HEK293T (cell line): ENCODE measurements at regions not wholly inside any gene's neighbourhood (a gene's known extent, or its start where the extent isn't known, plus 50 kb on each side); places are given as distances from the start of the nearest gene placed in this dataset.

Experiments used
- CTCF ChIA-PET: fragments of 350-600 bp; formaldehyde crosslinking; extraction: SDS; loops from one replicate; lab custom pipeline; 2021; ENCODE audit warnings: antibody characterized with exemption, inconsistent platforms; lab: Yijun Ruan, JAX
- POLR2A ChIA-PET: fragments of 350-600 bp; formaldehyde crosslinking; extraction: SDS; loops from one replicate; lab custom pipeline; 2020; ENCODE audit warnings: antibody characterized with exemption, inconsistent platforms; lab: Yijun Ruan, JAX
- DNase-seq: peaks from one replicate; pipeline ENCODE4 v3.0.0; 2012; ENCODE audit warnings: mixed read lengths; ENCODE audit errors: extremely low spot score
- ARNT ChIP-seq: fragments of 450-650 bp; IDR thresholded peaks from 2 replicates; pipeline ENCODE4 v1.6.1; 2017; ENCODE audit warnings: mild to moderate bottlenecking
- BHLHE40 ChIP-seq: fragments of 450-650 bp; IDR thresholded peaks from 2 replicates; pipeline ENCODE4 v1.6.1; 2016; ENCODE audit warnings: mild to moderate bottlenecking, moderate library complexity, borderline replicate concordance
- CTBP1 ChIP-seq: fragments of 450-650 bp; IDR thresholded peaks from 2 replicates; pipeline ENCODE4 v1.6.1; 2016; ENCODE audit warnings: borderline replicate concordance
- ELF4 ChIP-seq: fragments of 450-650 bp; IDR thresholded peaks from 2 replicates; pipeline ENCODE4 v1.6.1; 2017; ENCODE audit warnings: antibody characterized with exemption
- FOXA1 ChIP-seq: fragments of 450-650 bp; IDR thresholded peaks from 2 replicates; pipeline ENCODE4 v1.6.1; 2016; ENCODE audit warnings: mild to moderate bottlenecking
- FOXK2 ChIP-seq: fragments of 450-650 bp; IDR thresholded peaks from 2 replicates; pipeline ENCODE4 v1.6.1; 2016; ENCODE audit warnings: mild to moderate bottlenecking
- FOXM1 ChIP-seq: fragments of 450-650 bp; IDR thresholded peaks from 2 replicates; pipeline ENCODE4 v1.6.1; 2017; ENCODE audit warnings: mild to moderate bottlenecking, borderline replicate concordance
- HDGF ChIP-seq: fragments of 450-650 bp; IDR thresholded peaks from 2 replicates; pipeline ENCODE4 v1.6.1; 2017; ENCODE audit warnings: antibody characterized with exemption, borderline replicate concordance
- L3MBTL2 ChIP-seq: fragments of 450-650 bp; conservative IDR thresholded peaks from 2 replicates; pipeline ENCODE4 v1.6.1; 2016; ENCODE audit warnings: mild to moderate bottlenecking
- LEF1 ChIP-seq: fragments of 450-650 bp; IDR thresholded peaks from 2 replicates; pipeline ENCODE4 v1.6.1; 2017; ENCODE audit warnings: mild to moderate bottlenecking, borderline replicate concordance
- NFRKB ChIP-seq: fragments of 450-650 bp; IDR thresholded peaks from 2 replicates; pipeline ENCODE4 v1.6.1; 2016; ENCODE audit warnings: mild to moderate bottlenecking, moderate library complexity
- SP1 ChIP-seq: fragments of 450-650 bp; IDR thresholded peaks from 2 replicates; pipeline ENCODE4 v1.6.1; 2017
- SUZ12 ChIP-seq: fragments of 450-650 bp; IDR thresholded peaks from 2 replicates; pipeline ENCODE4 v1.6.1; 2016; ENCODE audit warnings: mild to moderate bottlenecking
- TARDBP ChIP-seq: fragments of 450-650 bp; IDR thresholded peaks from 2 replicates; pipeline ENCODE4 v1.6.1; 2016
- ZNF384 ChIP-seq: fragments of 450-650 bp; IDR thresholded peaks from 2 replicates; pipeline ENCODE4 v1.6.1; 2016
- TF ChIP-seq, protein P1 (sequence below): fragments of 450-650 bp; IDR thresholded peaks from 2 replicates; pipeline ENCODE4 v1.6.1; 2016

DNA sequence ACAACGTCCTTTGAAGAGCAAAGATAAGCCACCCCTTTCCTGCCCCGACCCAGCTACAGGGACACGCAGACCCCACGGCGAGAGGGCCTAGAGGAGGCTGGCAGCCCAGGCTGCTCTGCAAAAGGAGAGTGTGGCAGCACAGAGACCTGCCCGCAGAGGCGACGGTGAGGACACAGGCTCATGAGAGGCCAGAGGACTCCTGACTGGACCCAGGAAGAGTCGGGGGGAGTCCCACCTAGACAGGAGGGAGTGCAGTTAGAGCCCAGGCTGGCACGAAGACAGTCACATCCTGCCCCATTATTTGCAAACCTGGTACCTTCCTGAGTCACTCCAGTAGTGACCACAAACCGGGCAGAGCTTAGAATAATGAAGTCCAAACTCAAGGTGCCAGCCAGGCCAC, 227.7 kb upstream of the CDH4 start:
- CTCF ChIA-PET, result no interaction called here
- TF ChIP-seq FOXA1 (no peak), SP1 (no peak), SUZ12 (no peak), TARDBP (no peak), CTBP1 (no peak), NFRKB (no peak), ZNF384 (no peak), L3MBTL2 (no peak), FOXK2 (no peak), HDGF (no peak), BHLHE40 (no peak), FOXM1 (no peak)
- DNase-seq, result no peak
- POLR2A ChIA-PET, result no interaction called here

DNA sequence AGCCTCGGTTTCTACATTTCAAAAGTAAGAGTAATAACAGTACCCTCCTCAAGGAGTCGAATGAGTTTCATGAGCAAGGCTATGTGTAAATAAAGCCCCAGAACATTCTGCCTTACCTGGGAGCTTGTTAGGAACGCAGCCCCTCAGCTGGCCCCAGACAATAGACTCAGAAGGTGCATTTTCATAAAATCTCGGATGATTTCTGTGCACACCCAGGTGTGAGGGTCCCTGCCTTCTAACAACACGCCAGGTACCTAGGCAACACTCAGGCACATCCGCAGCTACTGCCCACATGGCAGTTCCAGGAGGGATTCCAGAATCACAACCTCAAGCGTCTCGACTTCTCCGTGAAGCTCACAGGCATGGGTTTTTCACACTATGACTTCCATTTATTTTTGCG, 226.5 kb upstream of the CDH4 start:
- ChIA-PET CTCF (no interaction called here), POLR2A (no interaction called here)
- no peak for DNase-seq
- TF ChIP-seq CTBP1 (no peak), L3MBTL2 (no peak), LEF1 (no peak), SUZ12 (no peak), ARNT (no peak), ELF4 (no peak), FOXA1 (no peak), TARDBP (no peak), BHLHE40 (no peak), ZNF384 (no peak), FOXM1 (no peak), NFRKB (no peak), HDGF (no peak), FOXK2 (no peak), SP1 (no peak)
- TF ChIP-seq, protein P1, sequence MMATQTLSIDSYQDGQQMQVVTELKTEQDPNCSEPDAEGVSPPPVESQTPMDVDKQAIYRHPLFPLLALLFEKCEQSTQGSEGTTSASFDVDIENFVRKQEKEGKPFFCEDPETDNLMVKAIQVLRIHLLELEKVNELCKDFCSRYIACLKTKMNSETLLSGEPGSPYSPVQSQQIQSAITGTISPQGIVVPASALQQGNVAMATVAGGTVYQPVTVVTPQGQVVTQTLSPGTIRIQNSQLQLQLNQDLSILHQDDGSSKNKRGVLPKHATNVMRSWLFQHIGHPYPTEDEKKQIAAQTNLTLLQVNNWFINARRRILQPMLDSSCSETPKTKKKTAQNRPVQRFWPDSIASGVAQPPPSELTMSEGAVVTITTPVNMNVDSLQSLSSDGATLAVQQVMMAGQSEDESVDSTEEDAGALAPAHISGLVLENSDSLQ, result no peak

DNA sequence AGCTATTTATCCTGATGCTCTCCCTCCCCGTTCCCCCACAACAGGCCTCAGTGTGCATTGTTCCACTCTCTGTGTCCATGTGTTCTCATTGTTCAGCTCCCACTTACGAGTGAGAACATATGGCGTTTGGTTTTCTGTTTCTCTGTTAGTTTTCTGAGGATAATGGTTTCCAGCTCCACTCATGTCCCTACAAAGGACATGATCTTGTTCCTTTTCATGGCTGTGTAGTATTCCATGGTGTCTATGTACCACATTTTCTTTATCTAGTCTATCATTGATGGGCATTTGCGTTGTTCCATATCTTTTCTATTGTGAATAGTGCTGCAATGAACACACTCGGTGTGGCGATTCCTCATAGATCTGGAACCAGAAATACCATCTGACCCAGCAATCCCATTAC, 225.9 kb upstream of the CDH4 start:
- DNase-seq, result no peak
- CTCF ChIA-PET, result no interaction called here
- TF ChIP-seq NFRKB (no peak), LEF1 (no peak), SUZ12 (no peak), FOXA1 (no peak), HDGF (no peak), BHLHE40 (no peak), SP1 (no peak), FOXK2 (no peak), ZNF384 (no peak), TARDBP (no peak), ARNT (no peak), L3MBTL2 (no peak), ELF4 (no peak), CTBP1 (no peak), FOXM1 (no peak)
- TF ChIP-seq, protein P1, result no peak
- POLR2A ChIA-PET, result no interaction called here

DNA sequence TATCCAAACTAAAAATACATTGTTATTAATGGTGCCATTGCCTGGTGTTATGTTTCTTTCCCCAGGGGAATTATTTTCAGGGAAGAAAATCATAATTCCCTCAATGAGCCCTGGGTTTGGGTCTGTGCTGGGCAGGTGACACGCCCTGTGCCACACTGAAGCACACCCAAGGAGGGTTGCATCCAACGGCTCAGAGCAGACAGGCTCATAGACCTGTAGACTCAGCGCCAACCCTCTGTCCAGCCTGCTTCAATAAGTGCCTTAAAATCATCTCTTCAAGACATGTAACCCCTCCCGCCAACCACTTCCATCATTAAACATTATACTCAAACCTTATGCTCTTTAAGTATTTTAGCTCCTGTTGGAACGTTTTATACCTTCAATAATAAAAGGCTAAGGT, 225.3 kb upstream of the CDH4 start:
- TF ChIP-seq ZNF384 (no peak), ARNT (no peak), FOXA1 (no peak), NFRKB (no peak), FOXK2 (no peak), CTBP1 (no peak), LEF1 (no peak), ELF4 (no peak)
- TF ChIP-seq, protein P1, result no peak
- ChIA-PET CTCF (no interaction called here), POLR2A (no interaction called here)
- no peak for DNase-seq

DNA sequence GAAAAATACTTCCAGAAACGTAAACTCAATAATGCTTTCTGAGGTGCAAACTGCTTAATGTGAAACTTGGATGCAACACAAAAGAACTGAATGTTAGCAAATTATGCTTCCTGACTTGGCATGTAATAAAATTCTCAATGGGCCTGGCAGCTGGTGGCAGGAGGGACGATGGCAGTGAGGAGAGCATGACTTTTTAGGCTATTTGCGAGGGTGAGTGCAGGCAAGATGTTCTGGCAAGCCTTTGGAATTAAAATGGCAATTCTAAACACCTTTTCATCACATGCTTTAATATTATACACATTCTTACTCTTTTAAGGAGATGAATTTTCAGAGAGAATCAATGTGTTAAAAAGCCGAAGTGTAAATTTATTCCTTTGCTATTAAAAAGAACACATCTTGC, 224.8 kb upstream of the CDH4 start:
- CTCF ChIA-PET, result no interaction called here
- POLR2A ChIA-PET, result no interaction called here
- TF ChIP-seq FOXM1, result no peak
- no peak for TF ChIP-seq FOXK2
- no peak for TF ChIP-seq ELF4
- no peak for TF ChIP-seq HDGF
- TF ChIP-seq BHLHE40, result no peak
- no peak for TF ChIP-seq CTBP1
- TF ChIP-seq L3MBTL2, result no peak
- no peak for TF ChIP-seq SUZ12
- TF ChIP-seq SP1, result no peak
- no peak for TF ChIP-seq NFRKB
- TF ChIP-seq FOXA1, result no peak
- no peak for TF ChIP-seq ZNF384
- DNase-seq, result no peak

DNA sequence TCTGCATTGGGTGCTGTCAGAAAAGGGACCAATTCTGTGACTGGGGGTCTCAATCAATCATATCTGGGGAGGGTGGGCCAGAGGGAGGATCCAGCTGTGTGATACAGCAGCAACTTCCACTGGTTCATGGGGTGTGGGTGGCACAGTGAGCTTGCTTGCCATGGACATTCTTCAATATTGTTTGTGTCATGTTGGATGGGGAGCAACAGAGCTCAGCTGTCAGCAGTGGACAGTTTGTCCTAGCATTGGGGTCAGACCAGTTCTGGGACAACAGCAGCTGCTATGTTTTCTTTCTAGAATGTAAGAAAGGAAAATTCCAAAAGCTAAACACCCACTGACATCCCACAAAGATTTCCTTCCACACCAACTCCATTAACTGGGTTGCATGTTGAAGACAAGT, 221.9 kb upstream of the CDH4 start:
- TF ChIP-seq SUZ12 (no peak), L3MBTL2 (no peak), SP1 (no peak), FOXA1 (no peak), ARNT (no peak), TARDBP (no peak), LEF1 (no peak), ZNF384 (no peak), NFRKB (no peak), FOXK2 (no peak), FOXM1 (no peak), ELF4 (no peak), CTBP1 (no peak), BHLHE40 (no peak)
- TF ChIP-seq, protein P1, result no peak
- ChIA-PET POLR2A (no interaction called here), CTCF (no interaction called here)
- no peak for DNase-seq
